Fibroblast of lung (primary cell): ENCODE measurements at regions not wholly inside any gene's neighbourhood (a gene's known extent, or its start where the extent isn't known, plus 50 kb on each side); places are given as distances from the start of the nearest gene placed in this dataset.

Source experiments
- DNase-seq, 2 donors: peaks; one replicate each; pipeline versions ENCODE4 v3.0.0 to v3.0.0-alpha.2; 2010; ENCODE audit warnings: low read depth in 2 of 2
- H2AFZ ChIP-seq: 2 replicates; pipeline ENCODE4 v1.5.1; 2012; ENCODE audit warnings: low read length, control low read depth, inconsistent platforms
- H3K27ac ChIP-seq: 2 replicates; pipeline ENCODE4 v1.5.1; 2011; ENCODE audit warnings: low read length, control low read depth; ENCODE audit not compliant: insufficient read depth
- H3K27me3 ChIP-seq: 2 replicates; pipeline ENCODE4 v1.5.1; 2011; ENCODE audit warnings: mild to moderate bottlenecking, low read length; ENCODE audit not compliant: control insufficient read depth, insufficient read depth
- H3K36me3 ChIP-seq: 2 replicates; pipeline ENCODE4 v1.5.1; 2011; ENCODE audit warnings: low read length; ENCODE audit not compliant: control insufficient read depth, insufficient read depth
- H3K4me1 ChIP-seq: 2 replicates; pipeline ENCODE4 v1.5.1; 2011; ENCODE audit warnings: low read length; ENCODE audit not compliant: control insufficient read depth, insufficient read depth; ENCODE audit errors: extremely low read depth
- H3K4me2 ChIP-seq: 2 replicates; pipeline ENCODE4 v1.5.1; 2011; ENCODE audit warnings: low read length, control low read depth; ENCODE audit not compliant: insufficient read depth; ENCODE audit errors: extremely low read depth
- H3K4me3 ChIP-seq, 4 experiments: fragments of 200-600 bp in 1 of 4; sonication (generic) in 1 of 4; replicated peaks in 1 of 4; 2 replicates each; pipeline ENCODE4 v1.5.1; 2011 to 2016; ENCODE audit warnings: low read length in 4 of 4, low read depth in 3 of 4, mild to moderate bottlenecking in 3 of 4, control low read depth in 2 of 4, inconsistent platforms in 1 of 4, mixed read lengths in 1 of 4; ENCODE audit not compliant: insufficient read depth in 1 of 4; ENCODE audit errors: control extremely low read depth in 1 of 4
- H3K79me2 ChIP-seq: 2 replicates; pipeline ENCODE4 v1.5.1; 2012; ENCODE audit warnings: mild to moderate bottlenecking, low read length, inconsistent platforms; ENCODE audit not compliant: control insufficient read depth, insufficient read depth
- H3K9ac ChIP-seq: 2 replicates; pipeline ENCODE4 v1.5.1; 2011; ENCODE audit warnings: mild to moderate bottlenecking, low read length, control low read depth; ENCODE audit not compliant: insufficient read depth
- H3K9me3 ChIP-seq: 2 replicates; pipeline ENCODE4 v1.5.1; 2012; ENCODE audit warnings: low read depth, low read length; ENCODE audit not compliant: control insufficient read depth, insufficient read depth
- H4K20me1 ChIP-seq: 2 replicates; pipeline ENCODE4 v1.5.1; 2011; ENCODE audit warnings: low read length; ENCODE audit not compliant: control insufficient read depth, insufficient read depth; ENCODE audit errors: extremely low read depth
- CTCF ChIP-seq, 2 donors: IDR thresholded peaks in 1 of 2; conservative IDR thresholded peaks in 1 of 2; 1 replicate in 1 of 2; 2 replicates in 1 of 2; pipeline ENCODE4 v1.5.1; 2011 to 2012; ENCODE audit warnings: low read length in 2 of 2, control low read depth in 1 of 2, inconsistent platforms in 1 of 2, low read depth in 1 of 2, mild to moderate bottlenecking in 1 of 2
- EZH2 ChIP-seq: IDR thresholded peaks from 2 replicates; pipeline ENCODE4 v1.5.1; 2012; ENCODE audit warnings: low read length, control low read depth, mild to moderate bottlenecking; ENCODE audit errors: missing control alignments

- no peak overlapping the region for H3K27ac ChIP-seq
- H4K20me1 ChIP-seq: no peaks in the 10 kb centered on the region
- H3K4me1 ChIP-seq: no peaks in the 10 kb centered on the region
- H3K9me3 ChIP-seq: no peaks in the 10 kb centered on the region
- H2AFZ ChIP-seq: no peak overlapping the region
- H3K79me2 ChIP-seq: no peaks in the 10 kb centered on the region
- no peak for DNase-seq
- no peak overlapping the region for H3K9ac ChIP-seq
- no peaks in the 10 kb centered on the region for H3K36me3 ChIP-seq
- H3K4me2 ChIP-seq: no peak overlapping the region
- H3K27me3 ChIP-seq: peaks cover 6% of the 10 kb centered on the region
- TF ChIP-seq CTCF (conservative IDR thresholded peaks at IDR 0.05 in 1 of 2, IDR thresholded peaks at IDR 0.05 in 1 of 2; ENCODE audit: low read depth in 1 of 2, low read length in 2 of 2) (no peak), EZH2 (no peak)
- H3K4me3 ChIP-seq: no peak overlapping the region
Measured at GRCh38 chr11:19537803-19538453, 174.7 kb upstream of the NAV2 start.

- Histone ChIP-seq H3K4me2 (no peak overlapping the region), H4K20me1 (no peaks in the 10 kb centered on the region)
Measured at GRCh38 chr11:19536131-19536530, 176.5 kb upstream of the NAV2 start.

GRCh38 chr11:19530505-19530904, 182.1 kb upstream of the NAV2 start:
- TF ChIP-seq CTCF (conservative IDR thresholded peaks at IDR 0.05 in 1 of 2, IDR thresholded peaks at IDR 0.05 in 1 of 2; ENCODE audit: low read depth in 1 of 2, low read length in 2 of 2) (no peak), EZH2 (no peak)
- Histone ChIP-seq H2AFZ (no peak overlapping the region), H3K79me2 (no peaks in the 10 kb centered on the region), H3K27me3 (peaks cover 5% of the 10 kb centered on the region), H3K4me2 (no peak overlapping the region), H3K9ac (no peak overlapping the region), H4K20me1 (no peaks in the 10 kb centered on the region), H3K9me3 (no peaks in the 10 kb centered on the region), H3K27ac (no peak overlapping the region), H3K36me3 (no peaks in the 10 kb centered on the region), H3K4me1 (no peaks in the 10 kb centered on the region), H3K4me3 (no peak overlapping the region)
- DNase-seq: no peak

More at GRCh38 chr11:19536131-19536530, 176.5 kb upstream of the NAV2 start:
- no peak overlapping the region for H3K27ac ChIP-seq
- no peak overlapping the region for H2AFZ ChIP-seq
- DNase-seq: no peak
- peaks cover 6% of the 10 kb centered on the region for H3K27me3 ChIP-seq
- H3K9ac ChIP-seq: no peak overlapping the region
- no peaks in the 10 kb centered on the region for H3K36me3 ChIP-seq
- H3K79me2 ChIP-seq: no peaks in the 10 kb centered on the region
- TF ChIP-seq CTCF (conservative IDR thresholded peaks at IDR 0.05 in 1 of 2, IDR thresholded peaks at IDR 0.05 in 1 of 2; ENCODE audit: low read depth in 1 of 2, low read length in 2 of 2) (no peak), EZH2 (no peak)
- no peaks in the 10 kb centered on the region for H3K4me1 ChIP-seq
- H3K4me3 ChIP-seq: no peak overlapping the region
- H3K9me3 ChIP-seq: no peaks in the 10 kb centered on the region
